Mesendoderm (in vitro differentiated cells): ENCODE measurements at regions not wholly inside any gene's neighbourhood (a gene's known extent, or its start where the extent isn't known, plus 50 kb on each side); places are given as distances from the start of the nearest gene placed in this dataset.

Experiments used
- DNase-seq: peaks from one replicate; pipeline ENCODE4 v3.0.0; 2013
- H2AK5ac ChIP-seq: 2 replicates; pipeline ENCODE4 v1.6.1; 2013; ENCODE audit warnings: low read length, inconsistent platforms
- H2BK120ac ChIP-seq: 2 replicates; pipeline ENCODE4 v1.6.1; 2013; ENCODE audit warnings: low read depth, mild to moderate bottlenecking, low read length, moderate library complexity, mixed read lengths
- H2BK15ac ChIP-seq: replicated peaks from 2 replicates; pipeline ENCODE4 v1.6.1; 2013; ENCODE audit warnings: low read depth, mild to moderate bottlenecking, moderate library complexity
- H2BK5ac ChIP-seq: 2 replicates; pipeline ENCODE4 v1.6.1; 2013; ENCODE audit warnings: low read length, inconsistent platforms
- H3K18ac ChIP-seq: 2 replicates; pipeline ENCODE4 v1.6.1; 2013; ENCODE audit warnings: mild to moderate bottlenecking, low read length, mixed read lengths
- H3K23ac ChIP-seq: one replicate; pipeline ENCODE4 v1.6.1; 2013; ENCODE audit warnings: low read length
- H3K27ac ChIP-seq: 2 replicates; pipeline ENCODE4 v1.5.1; 2013; ENCODE audit warnings: low read depth, mild to moderate bottlenecking, inconsistent platforms, low read length, moderate library complexity
- H3K27me3 ChIP-seq: 2 replicates; pipeline ENCODE4 v1.6.1; 2013; ENCODE audit warnings: low read length, control low read depth, mild to moderate bottlenecking, inconsistent platforms; ENCODE audit not compliant: insufficient read depth, poor library complexity
- H3K36me3 ChIP-seq: 2 replicates; pipeline ENCODE4 v1.6.1; 2013; ENCODE audit warnings: low read length, inconsistent platforms; ENCODE audit not compliant: control insufficient read depth, insufficient read depth
- H3K4ac ChIP-seq: one replicate; pipeline ENCODE4 v1.6.1; 2013; ENCODE audit warnings: low read depth, mild to moderate bottlenecking, low read length, moderate library complexity
- H3K4me1 ChIP-seq: 2 replicates; pipeline ENCODE4 v1.6.1; 2013; ENCODE audit warnings: low read depth, low read length, inconsistent platforms; ENCODE audit not compliant: control insufficient read depth
- H3K4me2 ChIP-seq: 2 replicates; pipeline ENCODE4 v1.6.1; 2013; ENCODE audit warnings: low read length
- H3K4me3 ChIP-seq: 2 replicates; pipeline ENCODE4 v1.5.1; 2013; ENCODE audit warnings: mild to moderate bottlenecking, low read length
- H3K56ac ChIP-seq: one replicate; pipeline ENCODE4 v1.6.1; 2013; ENCODE audit warnings: low read length
- H3K79me1 ChIP-seq: 2 replicates; pipeline ENCODE4 v1.6.1; 2013; ENCODE audit warnings: low read length, inconsistent platforms
- H3K79me2 ChIP-seq: 2 replicates; pipeline ENCODE4 v1.6.1; 2013; ENCODE audit warnings: mild to moderate bottlenecking, low read length; ENCODE audit not compliant: control insufficient read depth, insufficient read depth
- H3K9ac ChIP-seq: 2 replicates; pipeline ENCODE4 v1.6.1; 2013; ENCODE audit warnings: low read length, inconsistent platforms
- H4K5ac ChIP-seq: one replicate; pipeline ENCODE4 v1.6.1; 2013; ENCODE audit warnings: low read length
- H4K8ac ChIP-seq: one replicate; pipeline ENCODE4 v1.6.1; 2013; ENCODE audit warnings: low read depth, mild to moderate bottlenecking, control low read depth, low read length, moderate library complexity
- WGBS: extraction: QIAGEN DNeasy Blood & Tissue Kit; methylation state at CpG from one replicate; pipeline ENCODE4 v1.1.7; 2013; ENCODE audit warnings: low lambda C conversion rate, missing lambda C conversion rate; ENCODE audit not compliant: insufficient coverage; ENCODE audit errors: extremely low coverage; 5-methylcytosine and 5-hydroxymethylcytosine counted together

- Histone ChIP-seq H2AK5ac (no peak overlapping the region), H3K56ac (no peak overlapping the region), H3K27me3 (no peaks in the 10 kb centered on the region), H2BK120ac (no peak overlapping the region), H3K18ac (no peak overlapping the region), H3K79me1 (no peaks in the 10 kb centered on the region), H2BK15ac (no peak overlapping the region), H3K23ac (no peak overlapping the region), H4K8ac (no peak overlapping the region), H2BK5ac (no peak overlapping the region), H3K4me2 (no peak overlapping the region), H3K4me3 (no peak overlapping the region), H3K4me1 (no peaks in the 10 kb centered on the region), H3K36me3 (no peaks in the 10 kb centered on the region), H3K4ac (no peak overlapping the region), H3K27ac (no peak overlapping the region), H3K9ac (no peak overlapping the region), H4K5ac (no peak overlapping the region), H3K79me2 (no peaks in the 10 kb centered on the region)
- no peak for DNase-seq
- WGBS, result no CpG with 5 or more reads among the region's 2 CpGs
Observed at GRCh38 chr14:34373191-34373590, 88.8 kb downstream of the SPTSSA start.

- no peak overlapping the region for H3K27ac ChIP-seq
- no peak overlapping the region for H3K4me2 ChIP-seq
- H3K79me1 ChIP-seq, result no peaks in the 10 kb centered on the region
- H3K56ac ChIP-seq, result no peak overlapping the region
- H4K5ac ChIP-seq, result no peak overlapping the region
- no peaks in the 10 kb centered on the region for H3K27me3 ChIP-seq
- H3K79me2 ChIP-seq, result no peaks in the 10 kb centered on the region
- no peak overlapping the region for H3K18ac ChIP-seq
- no peak overlapping the region for H2BK15ac ChIP-seq
- no peak overlapping the region for H3K23ac ChIP-seq
- H3K4ac ChIP-seq, result no peak overlapping the region
- H3K9ac ChIP-seq, result no peak overlapping the region
- H4K8ac ChIP-seq, result no peak overlapping the region
- WGBS, result no CpG with 5 or more reads among the region's 1 CpG
- no peak overlapping the region for H2BK120ac ChIP-seq
- H2AK5ac ChIP-seq, result no peak overlapping the region
- no peaks in the 10 kb centered on the region for H3K36me3 ChIP-seq
- no peak overlapping the region for H3K4me3 ChIP-seq
- H2BK5ac ChIP-seq, result no peak overlapping the region
- DNase-seq, result no peak
- no peaks in the 10 kb centered on the region for H3K4me1 ChIP-seq
Observed at GRCh38 chr14:34372786-34373185, 89.3 kb downstream of the SPTSSA start.

GRCh38 chr14:34369648-34370030 lies 92.4 kb downstream of the SPTSSA start:
- H3K4me3 ChIP-seq, result no peak overlapping the region
- no peak overlapping the region for H3K9ac ChIP-seq
- WGBS, result no CpG with 5 or more reads among the region's 1 CpG
- no peaks in the 10 kb centered on the region for H3K79me1 ChIP-seq
- no peak overlapping the region for H3K18ac ChIP-seq
- no peak overlapping the region for H2BK5ac ChIP-seq
- H3K36me3 ChIP-seq, result no peaks in the 10 kb centered on the region
- H2BK120ac ChIP-seq, result no peak overlapping the region
- H3K4me2 ChIP-seq, result no peak overlapping the region
- no peak for DNase-seq
- H3K27ac ChIP-seq, result no peak overlapping the region
- no peak overlapping the region for H4K8ac ChIP-seq
- no peak overlapping the region for H3K56ac ChIP-seq
- no peak overlapping the region for H4K5ac ChIP-seq
- H3K27me3 ChIP-seq, result no peaks in the 10 kb centered on the region
- H3K79me2 ChIP-seq, result no peaks in the 10 kb centered on the region
- H2AK5ac ChIP-seq, result no peak overlapping the region
- no peak overlapping the region for H2BK15ac ChIP-seq
- H3K4me1 ChIP-seq, result no peaks in the 10 kb centered on the region
- H3K4ac ChIP-seq, result no peak overlapping the region
- no peak overlapping the region for H3K23ac ChIP-seq

- Histone ChIP-seq H2BK15ac (no peak overlapping the region), H2BK5ac (no peak overlapping the region), H4K5ac (no peak overlapping the region), H3K9ac (no peak overlapping the region), H3K36me3 (no peaks in the 10 kb centered on the region), H3K4me3 (no peak overlapping the region), H4K8ac (no peak overlapping the region), H3K4me2 (no peak overlapping the region), H3K27ac (no peak overlapping the region), H3K18ac (no peak overlapping the region), H2AK5ac (no peak overlapping the region), H3K27me3 (no peaks in the 10 kb centered on the region), H2BK120ac (no peak overlapping the region), H3K23ac (no peak overlapping the region), H3K79me1 (no peaks in the 10 kb centered on the region), H3K4ac (no peak overlapping the region), H3K4me1 (no peaks in the 10 kb centered on the region), H3K56ac (no peak overlapping the region), H3K79me2 (no peaks in the 10 kb centered on the region)
- WGBS, result no CpG with 5 or more reads among the region's 3 CpGs
- DNase-seq, result no peak
Observed at GRCh38 chr14:34368971-34369647, 92.9 kb downstream of the SPTSSA start.

- Histone ChIP-seq H3K36me3 (no peaks in the 10 kb centered on the region), H3K27me3 (no peaks in the 10 kb centered on the region), H2BK15ac (no peak overlapping the region), H3K79me1 (no peaks in the 10 kb centered on the region), H3K4me2 (no peak overlapping the region), H3K18ac (no peak overlapping the region), H3K56ac (no peak overlapping the region), H4K5ac (no peak overlapping the region), H3K23ac (no peak overlapping the region), H3K79me2 (no peaks in the 10 kb centered on the region), H2BK120ac (no peak overlapping the region), H3K4me3 (no peak overlapping the region), H3K9ac (no peak overlapping the region), H3K27ac (no peak overlapping the region), H2BK5ac (no peak overlapping the region), H4K8ac (no peak overlapping the region), H2AK5ac (no peak overlapping the region), H3K4ac (no peak overlapping the region), H3K4me1 (no peaks in the 10 kb centered on the region)
- no CpG with 5 or more reads among the region's 8 CpGs for WGBS
- no peak for DNase-seq
Observed at GRCh38 chr14:34368115-34368970, 93.7 kb downstream of the SPTSSA start.
